ENCODE measurements at regions not wholly inside any gene's neighbourhood (a gene's known extent, or its start where the extent isn't known, plus 50 kb on each side); places are given as distances from the start of the nearest gene placed in this dataset.

DNA sequence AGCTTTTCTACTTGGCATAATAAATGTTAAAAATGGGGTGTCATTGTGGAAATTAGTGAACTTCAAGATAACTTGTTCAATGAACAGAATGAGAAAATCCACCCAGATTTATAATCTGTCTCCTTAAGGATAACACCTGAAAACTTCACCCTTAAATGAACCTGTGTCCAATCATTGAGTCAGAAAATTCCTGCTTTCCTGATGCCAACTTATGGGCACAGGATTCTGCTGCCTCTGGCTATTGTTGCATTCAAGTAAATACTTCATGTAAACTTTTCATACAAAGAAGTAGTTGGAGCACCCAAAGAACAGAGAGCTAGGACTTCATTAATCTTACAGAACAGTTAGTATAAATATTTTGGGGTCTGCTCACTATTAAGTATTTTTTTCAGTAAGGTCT lies 98.9 kb upstream of the PLEKHA5 start:
- Histone ChIP-seq H3K4me3 (ENCODE audit: low read length) (no peak overlapping the region), H3K27me3 (ENCODE audit: control insufficient read depth, insufficient read depth, low read length) (no peaks in the 10 kb centered on the region), H3K9me3 (ENCODE audit: control insufficient read depth, insufficient read depth, low read length) (peaks cover 6% of the 10 kb centered on the region), H3K27ac (ENCODE audit: low read length) (no peak overlapping the region), H3K36me3 (ENCODE audit: control insufficient read depth, insufficient read depth, low read length) (no peaks in the 10 kb centered on the region), H3K4me1 (ENCODE audit: control insufficient read depth, insufficient read depth, low read length) (no peaks in the 10 kb centered on the region)
- H3K36me3 Mint-ChIP-seq, result no peaks in the 10 kb centered on the region
- DNase-seq (no peak), ATAC-seq (no peak)
- H3K9me3 Mint-ChIP-seq, result peaks cover 2% of the 10 kb centered on the region in 2 donors
- no peaks in the 10 kb centered on the region for H3K4me1 Mint-ChIP-seq
- intact Hi-C loops (cut with micrococcal nuclease), result no loop called here
- no peaks in the 10 kb centered on the region for H3K27me3 Mint-ChIP-seq (ENCODE audit: low read depth in 2 of 2)
- no peak overlapping the region for H3K4me3 Mint-ChIP-seq
- TF ChIP-seq CTCF (IDR thresholded peaks at IDR 0.05), result no peak
- H3K27ac Mint-ChIP-seq, result no peak overlapping the region

- no peak for TF ChIP-seq CTCF (IDR thresholded peaks at IDR 0.05)
- Histone ChIP-seq H3K4me3 (ENCODE audit: low read length) (no peak overlapping the region), H3K9me3 (ENCODE audit: control insufficient read depth, insufficient read depth, low read length) (peaks cover 6% of the 10 kb centered on the region), H3K36me3 (ENCODE audit: control insufficient read depth, insufficient read depth, low read length) (no peaks in the 10 kb centered on the region), H3K4me1 (ENCODE audit: control insufficient read depth, insufficient read depth, low read length) (no peaks in the 10 kb centered on the region), H3K27me3 (ENCODE audit: control insufficient read depth, insufficient read depth, low read length) (no peaks in the 10 kb centered on the region), H3K27ac (ENCODE audit: low read length) (no peak overlapping the region)
- WGBS (ENCODE audit: insufficient coverage), result 95% methylated on average over 4 of the region's 4 CpGs
- H3K4me3 Mint-ChIP-seq, result no peak overlapping the region
- no peaks in the 10 kb centered on the region for H3K27me3 Mint-ChIP-seq (ENCODE audit: low read depth in 2 of 2)
- no peaks in the 10 kb centered on the region for H3K36me3 Mint-ChIP-seq
- no peak for ATAC-seq
- no peak for DNase-seq
- H3K27ac Mint-ChIP-seq, result no peak overlapping the region
- H3K9me3 Mint-ChIP-seq, result peaks cover 2% of the 10 kb centered on the region in 2 donors
- no peaks in the 10 kb centered on the region for H3K4me1 Mint-ChIP-seq
- intact Hi-C loops (cut with micrococcal nuclease), result no loop called here
Observed at GRCh38 chr12:19031032-19031431, 98.5 kb upstream of the PLEKHA5 start.

DNA sequence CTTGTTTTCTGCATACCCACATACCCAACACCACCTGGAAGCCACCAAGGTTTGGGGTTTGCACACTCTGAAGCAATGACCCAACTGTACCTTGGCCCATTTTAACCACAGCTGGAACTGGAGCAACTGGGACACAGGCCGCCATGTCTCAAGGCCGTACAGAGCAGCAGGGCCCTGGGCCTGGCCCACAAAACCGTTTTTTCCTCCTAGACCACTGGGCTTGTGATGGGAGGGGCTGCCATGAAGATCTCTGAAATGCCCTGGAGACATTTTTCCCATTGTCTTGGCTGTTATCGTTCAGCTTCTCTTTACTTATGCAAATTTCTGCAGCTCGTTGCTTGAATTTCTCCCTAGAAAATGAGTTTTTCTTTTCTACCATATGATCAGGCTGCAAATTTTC lies 96.7 kb upstream of the PLEKHA5 start:
- Mint-ChIP-seq H3K27me3 (ENCODE audit: low read depth in 2 of 2) (no peaks in the 10 kb centered on the region), H3K9me3 (peaks cover 2% of the 10 kb centered on the region in 2 donors), H3K36me3 (no peaks in the 10 kb centered on the region), H3K4me3 (no peak overlapping the region), H3K4me1 (no peaks in the 10 kb centered on the region), H3K27ac (no peak overlapping the region)
- Histone ChIP-seq H3K9me3 (ENCODE audit: control insufficient read depth, insufficient read depth, low read length) (peaks cover 6% of the 10 kb centered on the region), H3K27me3 (ENCODE audit: control insufficient read depth, insufficient read depth, low read length) (no peaks in the 10 kb centered on the region), H3K4me1 (ENCODE audit: control insufficient read depth, insufficient read depth, low read length) (no peaks in the 10 kb centered on the region), H3K27ac (ENCODE audit: low read length) (no peak overlapping the region), H3K36me3 (ENCODE audit: control insufficient read depth, insufficient read depth, low read length) (no peaks in the 10 kb centered on the region), H3K4me3 (ENCODE audit: low read length) (no peak overlapping the region)
- 84% methylated on average over 5 of the region's 5 CpGs for WGBS (ENCODE audit: insufficient coverage)
- intact Hi-C loops (cut with micrococcal nuclease), result no loop called here
- DNase-seq (no peak), ATAC-seq (no peak)
- TF ChIP-seq CTCF (IDR thresholded peaks at IDR 0.05), result no peak

DNA sequence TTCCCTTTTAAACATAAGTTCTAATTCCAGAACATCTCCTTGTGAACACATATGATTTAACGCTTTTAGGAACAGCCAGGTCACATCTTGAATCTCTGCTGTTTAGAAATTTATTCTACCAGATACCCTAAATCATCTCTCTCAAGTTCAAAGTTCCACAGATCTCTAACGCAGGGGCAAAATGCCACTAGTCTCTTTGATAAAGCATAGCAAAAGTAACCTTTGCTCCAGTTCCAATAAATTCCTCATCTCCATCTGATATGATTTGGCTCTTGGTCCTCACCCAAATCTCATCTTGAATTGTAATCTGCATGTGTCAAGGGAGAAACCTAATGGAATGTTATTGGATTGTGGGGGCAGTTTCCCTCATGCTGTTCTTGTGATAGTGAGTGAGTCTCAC lies 96.3 kb upstream of the PLEKHA5 start:
- H3K4me1 ChIP-seq (ENCODE audit: control insufficient read depth, insufficient read depth, low read length), result no peaks in the 10 kb centered on the region
- no peak for ATAC-seq
- H3K27me3 ChIP-seq (ENCODE audit: control insufficient read depth, insufficient read depth, low read length), result no peaks in the 10 kb centered on the region
- Mint-ChIP-seq H3K27ac (no peak overlapping the region), H3K36me3 (no peaks in the 10 kb centered on the region), H3K9me3 (peaks cover 2% of the 10 kb centered on the region in 2 donors), H3K4me1 (no peaks in the 10 kb centered on the region), H3K4me3 (no peak overlapping the region), H3K27me3 (ENCODE audit: low read depth in 2 of 2) (no peaks in the 10 kb centered on the region)
- H3K36me3 ChIP-seq (ENCODE audit: control insufficient read depth, insufficient read depth, low read length), result no peaks in the 10 kb centered on the region
- peaks cover 6% of the 10 kb centered on the region for H3K9me3 ChIP-seq (ENCODE audit: control insufficient read depth, insufficient read depth, low read length)
- no peak overlapping the region for H3K4me3 ChIP-seq (ENCODE audit: low read length)
- intact Hi-C loops (cut with micrococcal nuclease), result no loop called here
- no peak for DNase-seq
- WGBS (ENCODE audit: insufficient coverage), result 94% methylated on average over 2 of the region's 2 CpGs
- no peak for TF ChIP-seq CTCF (IDR thresholded peaks at IDR 0.05)
- H3K27ac ChIP-seq (ENCODE audit: low read length), result no peak overlapping the region

Data from natural killer cell (primary cell).